Right lobe of liver (tissue), 4 donors: ENCODE measurements at regions not wholly inside any gene's neighbourhood (a gene's known extent, or its start where the extent isn't known, plus 50 kb on each side); places are given as distances from the start of the nearest gene placed in this dataset.

Source experiments
- POLR2A ChIP-seq: fragments of 450-650 bp; IDR thresholded peaks from one replicate; pipeline ENCODE4 v1.6.1; 2017; ENCODE audit warnings: antibody characterized with exemption, mild to moderate bottlenecking
- TF ChIP-seq, protein P1 (sequence below), 4 donors: fragments of 200-600 bp in 3 of 4; fragments of 450-650 bp in 1 of 4; IDR thresholded peaks; one replicate each; pipeline versions ENCODE4 v1.5.1 to v1.8.0; 2016 to 2022; ENCODE audit warnings: antibody characterized with exemption in 4 of 4, mild to moderate bottlenecking in 2 of 4
- donor health status: DM: no; HTN: no; CAD: no.
- donor health status: DM: no; HTN: no; CAD: no.
- donor health status: DM: no; HTN: yes; CAD: no.

GRCh38 chr2:8369522-8369921 lies 312.3 kb upstream of the ID2 start:
- TF ChIP-seq, protein P1, sequence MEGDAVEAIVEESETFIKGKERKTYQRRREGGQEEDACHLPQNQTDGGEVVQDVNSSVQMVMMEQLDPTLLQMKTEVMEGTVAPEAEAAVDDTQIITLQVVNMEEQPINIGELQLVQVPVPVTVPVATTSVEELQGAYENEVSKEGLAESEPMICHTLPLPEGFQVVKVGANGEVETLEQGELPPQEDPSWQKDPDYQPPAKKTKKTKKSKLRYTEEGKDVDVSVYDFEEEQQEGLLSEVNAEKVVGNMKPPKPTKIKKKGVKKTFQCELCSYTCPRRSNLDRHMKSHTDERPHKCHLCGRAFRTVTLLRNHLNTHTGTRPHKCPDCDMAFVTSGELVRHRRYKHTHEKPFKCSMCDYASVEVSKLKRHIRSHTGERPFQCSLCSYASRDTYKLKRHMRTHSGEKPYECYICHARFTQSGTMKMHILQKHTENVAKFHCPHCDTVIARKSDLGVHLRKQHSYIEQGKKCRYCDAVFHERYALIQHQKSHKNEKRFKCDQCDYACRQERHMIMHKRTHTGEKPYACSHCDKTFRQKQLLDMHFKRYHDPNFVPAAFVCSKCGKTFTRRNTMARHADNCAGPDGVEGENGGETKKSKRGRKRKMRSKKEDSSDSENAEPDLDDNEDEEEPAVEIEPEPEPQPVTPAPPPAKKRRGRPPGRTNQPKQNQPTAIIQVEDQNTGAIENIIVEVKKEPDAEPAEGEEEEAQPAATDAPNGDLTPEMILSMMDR (IDR thresholded peaks at IDR 0.05), result no peak
- TF ChIP-seq POLR2A, result no peak
